Mesenchymal stem cell (in vitro differentiated cells and primary cell): ENCODE measurements at regions not wholly inside any gene's neighbourhood (a gene's known extent, or its start where the extent isn't known, plus 50 kb on each side); places are given as distances from the start of the nearest gene placed in this dataset.

ENCODE experiments used
- DNase-seq: peaks from one replicate; pipeline ENCODE4 v3.0.0-alpha.2; 2013
- H2AFZ ChIP-seq: one replicate; pipeline ENCODE4 v1.6.1; 2013; ENCODE audit warnings: low read depth, mild to moderate bottlenecking, control low read depth, inconsistent platforms, low read length, moderate library complexity
- H2AK5ac ChIP-seq: 2 replicates; pipeline ENCODE4 v1.6.1; 2013; ENCODE audit warnings: low read length, moderate library complexity, mild to moderate bottlenecking, inconsistent platforms; ENCODE audit not compliant: severe bottlenecking
- H2BK120ac ChIP-seq: one replicate; pipeline ENCODE4 v1.6.1; 2013; ENCODE audit warnings: low read depth, mild to moderate bottlenecking, inconsistent platforms, low read length, moderate library complexity
- H2BK12ac ChIP-seq, 2 experiments: one replicate each; pipeline ENCODE4 v1.6.1; 2013; ENCODE audit warnings: inconsistent platforms in 2 of 2, low read length in 2 of 2, mild to moderate bottlenecking in 2 of 2, moderate library complexity in 2 of 2, control low read depth in 1 of 2
- H2BK15ac ChIP-seq: one replicate; pipeline ENCODE4 v1.6.1; 2013; ENCODE audit warnings: mild to moderate bottlenecking, low read depth, inconsistent platforms; ENCODE audit not compliant: poor library complexity, severe bottlenecking
- H2BK5ac ChIP-seq: 2 replicates; pipeline ENCODE4 v1.6.1; 2013; ENCODE audit warnings: low read depth, mild to moderate bottlenecking, low read length, control low read depth, inconsistent platforms; ENCODE audit not compliant: poor library complexity, severe bottlenecking
- H3K14ac ChIP-seq, 2 experiments: one replicate each; pipeline ENCODE4 v1.6.1; 2013; ENCODE audit warnings: inconsistent platforms in 2 of 2, low read length in 2 of 2, control low read depth in 1 of 2, mild to moderate bottlenecking in 1 of 2, moderate library complexity in 1 of 2
- H3K18ac ChIP-seq, 2 experiments: one replicate each; pipeline ENCODE4 v1.6.1; 2013; ENCODE audit warnings: inconsistent platforms in 2 of 2, low read length in 2 of 2, control low read depth in 1 of 2, low read depth in 1 of 2, mild to moderate bottlenecking in 1 of 2
- H3K23ac ChIP-seq, 2 experiments: one replicate each; pipeline ENCODE4 v1.6.1; 2013; ENCODE audit warnings: inconsistent platforms in 2 of 2, low read length in 2 of 2, mild to moderate bottlenecking in 2 of 2, moderate library complexity in 2 of 2, control low read depth in 1 of 2
- H3K27ac ChIP-seq: 2 replicates; pipeline ENCODE4 v1.5.1; 2013; ENCODE audit warnings: mild to moderate bottlenecking, moderate library complexity, low read length, control low read depth, inconsistent platforms; ENCODE audit not compliant: poor library complexity, severe bottlenecking
- H3K27me3 ChIP-seq, 2 experiments: 2 replicates each; pipeline versions ENCODE4 v1.6.1 to v1.7.0; 2013; ENCODE audit warnings: low read length in 2 of 2, mild to moderate bottlenecking in 2 of 2, moderate library complexity in 2 of 2, control low read depth in 1 of 2, inconsistent platforms in 1 of 2; ENCODE audit not compliant: control insufficient read depth in 1 of 2, insufficient read depth in 1 of 2
- H3K36me3 ChIP-seq, 2 experiments: 2 replicates each; pipeline versions ENCODE4 v1.6.1 to v1.7.0; 2013; ENCODE audit warnings: low read length in 2 of 2, control low read depth in 1 of 2, inconsistent platforms in 1 of 2, low read depth in 1 of 2, mild to moderate bottlenecking in 1 of 2; ENCODE audit not compliant: insufficient read depth in 2 of 2, control insufficient read depth in 1 of 2
- H3K4ac ChIP-seq, 2 experiments: one replicate each; pipeline ENCODE4 v1.6.1; 2013; ENCODE audit warnings: inconsistent platforms in 2 of 2, low read length in 2 of 2, mild to moderate bottlenecking in 2 of 2, moderate library complexity in 2 of 2, control low read depth in 1 of 2, low read depth in 1 of 2
- H3K4me1 ChIP-seq: 2 replicates; pipeline ENCODE4 v1.6.1; 2013; ENCODE audit warnings: low read depth, low read length, control low read depth; ENCODE audit not compliant: control insufficient read depth, insufficient read depth
- H3K4me2 ChIP-seq: 2 replicates; pipeline ENCODE4 v1.6.1; 2013; ENCODE audit warnings: low read length, mild to moderate bottlenecking, inconsistent platforms; ENCODE audit not compliant: poor library complexity, severe bottlenecking
- H3K4me3 ChIP-seq, 2 experiments: 2 replicates each; pipeline versions ENCODE4 v1.5.1 to v1.7.0; 2013; ENCODE audit warnings: low read length in 2 of 2, mild to moderate bottlenecking in 2 of 2, control low read depth in 1 of 2, low read depth in 1 of 2; ENCODE audit not compliant: insufficient read depth in 1 of 2
- H3K79me1 ChIP-seq: replicated peaks from 2 replicates; pipeline ENCODE4 v1.6.1; 2013; ENCODE audit warnings: mild to moderate bottlenecking, control low read depth, low read length, inconsistent platforms; ENCODE audit not compliant: poor library complexity, severe bottlenecking
- H3K9ac ChIP-seq: 2 replicates; pipeline ENCODE4 v1.7.0; 2013; ENCODE audit warnings: mild to moderate bottlenecking, low read length, moderate library complexity
- H3K9me3 ChIP-seq: 2 replicates; pipeline ENCODE4 v1.7.0; 2013; ENCODE audit warnings: mild to moderate bottlenecking, low read length; ENCODE audit not compliant: control insufficient read depth
- H4K8ac ChIP-seq: one replicate; pipeline ENCODE4 v1.6.1; 2013; ENCODE audit warnings: inconsistent platforms, mild to moderate bottlenecking, low read length, moderate library complexity
- H4K91ac ChIP-seq: one replicate; pipeline ENCODE4 v1.6.1; 2013; ENCODE audit warnings: mild to moderate bottlenecking, low read length, inconsistent platforms
- WGBS: methylation state at CpG from one replicate; pipeline ENCODE4 v1.1.7; 2013; ENCODE audit warnings: mixed read lengths; 5-methylcytosine and 5-hydroxymethylcytosine counted together

DNA sequence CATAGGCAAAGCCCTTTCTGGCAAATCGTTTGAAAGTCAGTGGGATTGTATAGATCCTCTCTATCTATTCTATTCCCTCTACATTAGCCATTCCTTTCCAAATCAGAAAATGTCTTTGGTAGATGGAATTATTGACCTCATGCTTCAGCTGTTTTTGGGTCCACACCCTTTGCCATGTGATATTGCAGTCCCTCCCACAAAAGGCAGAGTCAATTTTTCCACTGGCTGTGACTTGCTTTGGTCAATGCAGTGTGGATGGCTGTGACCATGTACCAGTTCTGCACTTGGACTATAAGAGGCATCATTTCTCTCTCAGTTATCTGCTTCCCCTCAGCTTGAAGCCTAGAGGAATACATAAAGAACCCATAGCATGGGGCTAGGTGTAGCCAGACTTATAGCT is 332.9 kb downstream of the PTEN start:
- Histone ChIP-seq H3K23ac (no peak overlapping the region), H3K27ac (no peak overlapping the region), H2AK5ac (no peak overlapping the region), H3K4me1 (no peaks in the 10 kb centered on the region), H3K18ac (no peak overlapping the region), H2AFZ (no peak overlapping the region), H3K79me1 (no peaks in the 10 kb centered on the region), H3K36me3 (no peaks in the 10 kb centered on the region), H2BK5ac (no peak overlapping the region), H4K8ac (no peak overlapping the region), H2BK120ac (no peak overlapping the region), H3K4me2 (no peak overlapping the region), H3K4me3 (no peak overlapping the region), H4K91ac (no peak overlapping the region), H2BK12ac (no peak overlapping the region), H3K27me3 (no peaks in the 10 kb centered on the region), H2BK15ac (no peak overlapping the region), H3K14ac (no peak overlapping the region), H3K9me3 (no peaks in the 10 kb centered on the region), H3K9ac (no peak overlapping the region), H3K4ac (no peak overlapping the region)
- DNase-seq = no peak
- WGBS = no CpG with 5 or more reads among the region's 1 CpG

GRCh38 chr10:88198023-88198422 is 334.6 kb downstream of the PTEN start:
- Histone ChIP-seq H3K4ac (no peak overlapping the region), H3K4me1 (no peaks in the 10 kb centered on the region), H3K36me3 (no peaks in the 10 kb centered on the region), H2AFZ (no peak overlapping the region), H2BK15ac (no peak overlapping the region), H3K14ac (no peak overlapping the region), H2BK5ac (no peak overlapping the region), H3K79me1 (no peaks in the 10 kb centered on the region), H3K18ac (no peak overlapping the region), H3K27ac (no peak overlapping the region), H4K91ac (no peak overlapping the region), H3K9ac (no peak overlapping the region), H4K8ac (no peak overlapping the region), H3K4me2 (no peak overlapping the region), H3K9me3 (no peaks in the 10 kb centered on the region), H3K4me3 (no peak overlapping the region), H3K27me3 (no peaks in the 10 kb centered on the region), H2AK5ac (no peak overlapping the region), H2BK12ac (no peak overlapping the region), H2BK120ac (no peak overlapping the region), H3K23ac (no peak overlapping the region)
- 85% methylated on average over 3 of the region's 3 CpGs for WGBS
- no peak for DNase-seq

- Histone ChIP-seq H2AK5ac (no peak overlapping the region), H2BK15ac (no peak overlapping the region), H3K23ac (no peak overlapping the region), H3K36me3 (no peaks in the 10 kb centered on the region), H3K18ac (no peak overlapping the region), H2BK12ac (no peak overlapping the region), H3K4me1 (no peaks in the 10 kb centered on the region), H2AFZ (no peak overlapping the region), H3K4ac (no peak overlapping the region), H3K9me3 (no peaks in the 10 kb centered on the region), H4K91ac (no peak overlapping the region), H3K27me3 (no peaks in the 10 kb centered on the region), H3K9ac (no peak overlapping the region), H3K4me2 (no peak overlapping the region), H3K4me3 (no peak overlapping the region), H2BK5ac (no peak overlapping the region), H3K14ac (no peak overlapping the region), H2BK120ac (no peak overlapping the region), H3K27ac (no peak overlapping the region), H3K79me1 (no peaks in the 10 kb centered on the region), H4K8ac (no peak overlapping the region)
- WGBS = 97% methylated on average over 3 of the region's 3 CpGs
- DNase-seq = no peak
Measured at GRCh38 chr10:88200312-88201032, 337.0 kb downstream of the PTEN start.

DNA sequence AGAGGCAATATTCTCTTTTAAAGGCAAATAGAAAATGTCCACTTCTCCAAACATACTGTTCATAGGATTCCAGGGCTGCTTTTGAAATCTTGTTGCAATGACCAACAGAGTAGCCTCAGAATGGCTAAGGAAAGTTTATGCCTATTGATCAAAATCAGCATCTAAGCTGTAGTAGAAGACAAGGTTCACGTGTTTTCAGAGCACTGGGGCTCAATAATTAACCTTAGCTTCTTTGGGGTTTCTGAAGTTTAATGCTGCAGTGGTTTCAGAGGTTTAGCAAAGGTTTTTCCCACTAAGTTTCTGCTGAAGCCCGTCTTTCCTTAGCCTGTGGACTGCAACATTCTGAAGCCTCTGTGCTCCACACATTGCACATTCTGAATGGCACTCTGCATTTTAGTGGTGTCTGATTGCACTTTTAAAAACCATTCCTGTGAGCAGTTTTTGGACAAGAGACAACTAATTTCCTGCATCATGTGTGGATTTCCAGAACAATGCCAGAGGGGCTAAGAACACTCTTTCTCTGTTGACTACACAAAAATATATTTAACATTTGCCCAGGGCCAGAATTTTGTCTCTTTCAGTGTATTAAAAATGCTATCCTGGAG is 342.5 kb downstream of the PTEN start:
- Histone ChIP-seq H2BK120ac (no peak overlapping the region), H3K4ac (no peak overlapping the region), H3K14ac (no peak overlapping the region), H2BK5ac (no peak overlapping the region), H3K4me2 (no peak overlapping the region), H3K27me3 (no peaks in the 10 kb centered on the region), H3K4me1 (no peaks in the 10 kb centered on the region), H3K9ac (no peak overlapping the region), H2AK5ac (no peak overlapping the region), H2BK15ac (peak overlapping the region; percentile 80), H4K91ac (no peak overlapping the region), H3K27ac (no peak overlapping the region), H3K36me3 (no peaks in the 10 kb centered on the region), H3K4me3 (no peak overlapping the region), H3K23ac (no peak overlapping the region), H4K8ac (no peak overlapping the region), H2AFZ (no peak overlapping the region), H3K18ac (no peak overlapping the region), H3K79me1 (no peaks in the 10 kb centered on the region), H3K9me3 (no peaks in the 10 kb centered on the region), H2BK12ac (no peak overlapping the region)
- WGBS = 84% methylated on average over 2 of the region's 2 CpGs
- no peak for DNase-seq
